Mesothelial cell of epicardium (in vitro differentiated cells): ENCODE measurements at regions not wholly inside any gene's neighbourhood (a gene's known extent, or its start where the extent isn't known, plus 50 kb on each side); places are given as distances from the start of the nearest gene placed in this dataset.

Experiments used
- DNase-seq, 2 experiments: peaks; one replicate each; pipeline ENCODE4 v3.0.0; 2021; ENCODE audit warnings: low spot score in 2 of 2; ENCODE audit not compliant: unreplicated experiment in 2 of 2
- H3K27ac Mint-ChIP-seq: 2 replicates; pipeline ENCODE4 v1.8.0; 2021; ENCODE audit warnings: mixed read lengths
- H3K27me3 Mint-ChIP-seq: 2 replicates; pipeline ENCODE4 v1.8.0; 2021; ENCODE audit warnings: low read depth, mixed read lengths
- H3K36me3 Mint-ChIP-seq: 2 replicates; pipeline ENCODE4 v1.8.0; 2021; ENCODE audit warnings: mixed read lengths
- H3K4me1 Mint-ChIP-seq: 2 replicates; pipeline ENCODE4 v1.8.0; 2021; ENCODE audit warnings: mixed read lengths
- H3K4me3 Mint-ChIP-seq: 2 replicates; pipeline ENCODE4 v1.8.0; 2021; ENCODE audit warnings: mild to moderate bottlenecking, moderate library complexity, mixed read lengths
- H3K9me3 Mint-ChIP-seq: 2 replicates; pipeline ENCODE4 v1.8.0; 2021; ENCODE audit warnings: mixed read lengths
- CTCF ChIP-seq: fragments of 200-600 bp; sonication (generic); IDR thresholded peaks from one replicate; pipeline ENCODE4 v1.5.0; 2021; ENCODE audit warnings: antibody characterized with exemption; ENCODE audit not compliant: unreplicated experiment

DNA sequence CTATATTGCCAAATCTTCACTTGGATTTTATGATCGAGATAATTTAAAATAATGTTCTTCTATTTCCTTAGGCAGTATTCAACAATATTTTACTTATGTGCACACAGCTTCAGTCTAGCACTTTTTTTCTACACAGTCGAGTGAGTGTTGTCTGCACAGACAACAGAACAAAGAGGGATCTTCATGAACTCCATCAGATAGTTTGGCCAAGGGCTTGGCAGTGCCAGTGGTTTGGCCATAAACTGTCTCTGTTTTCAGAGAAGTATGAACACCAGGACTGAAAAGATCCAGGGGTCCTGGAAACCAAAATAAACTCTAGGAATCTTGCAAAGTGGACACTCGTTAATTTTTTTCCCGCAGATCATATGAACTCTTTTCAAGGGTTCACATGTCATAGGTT, 547.3 kb downstream of the PLCL1 start:
- no peaks in the 10 kb centered on the region for H3K36me3 Mint-ChIP-seq
- TF ChIP-seq CTCF, result no peak
- H3K4me1 Mint-ChIP-seq, result no peaks in the 10 kb centered on the region
- no peak overlapping the region for H3K4me3 Mint-ChIP-seq
- H3K27me3 Mint-ChIP-seq, result peaks cover 32% of the 10 kb centered on the region
- no peak for DNase-seq
- no peaks in the 10 kb centered on the region for H3K9me3 Mint-ChIP-seq
- no peak overlapping the region for H3K27ac Mint-ChIP-seq

DNA sequence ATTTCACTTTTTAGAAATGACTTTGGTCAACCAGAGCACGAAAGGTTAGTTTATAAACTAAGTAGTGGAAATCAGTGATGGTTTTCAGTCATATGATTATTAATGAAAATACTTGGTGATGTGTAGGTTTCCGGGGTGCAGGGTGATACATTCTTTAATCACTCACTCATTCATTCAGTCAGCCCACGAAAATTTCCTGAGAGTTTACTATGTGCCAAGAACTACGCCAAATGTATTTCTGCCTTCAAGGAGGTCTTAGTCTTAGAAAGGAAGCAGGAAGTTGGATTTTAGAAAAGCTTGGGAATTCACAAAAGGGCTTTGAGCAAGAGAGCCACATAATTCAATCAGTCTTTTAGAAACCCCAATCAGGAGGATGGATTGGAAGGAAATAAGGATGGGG, 543.6 kb downstream of the PLCL1 start:
- no peaks in the 10 kb centered on the region for H3K9me3 Mint-ChIP-seq
- no peaks in the 10 kb centered on the region for H3K36me3 Mint-ChIP-seq
- peaks cover 26% of the 10 kb centered on the region for H3K27me3 Mint-ChIP-seq
- no peak overlapping the region for H3K27ac Mint-ChIP-seq
- no peak for DNase-seq
- H3K4me3 Mint-ChIP-seq, result no peak overlapping the region
- no peak for TF ChIP-seq CTCF
- H3K4me1 Mint-ChIP-seq, result no peaks in the 10 kb centered on the region

DNA sequence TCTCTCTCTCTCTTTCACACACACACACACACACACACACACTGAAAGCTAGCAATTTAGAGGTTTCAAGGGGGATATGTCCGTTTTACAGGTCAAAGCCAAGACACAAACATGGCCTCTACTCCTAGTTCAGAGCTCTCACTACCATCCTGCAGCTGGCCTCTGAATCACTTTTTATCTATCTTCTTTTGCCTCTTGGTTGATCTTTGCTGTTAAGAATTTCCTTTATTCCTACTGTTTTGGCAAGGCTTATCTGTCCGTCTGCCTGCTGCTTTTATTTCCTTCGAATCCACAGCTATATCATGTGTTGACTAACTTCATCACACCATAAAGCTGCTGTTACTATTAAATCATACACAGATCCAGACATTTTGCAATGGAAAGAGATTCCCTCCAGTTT, 543.0 kb downstream of the PLCL1 start:
- no peak for TF ChIP-seq CTCF
- Mint-ChIP-seq H3K4me1 (no peaks in the 10 kb centered on the region), H3K4me3 (no peak overlapping the region), H3K27me3 (peaks cover 23% of the 10 kb centered on the region), H3K9me3 (no peaks in the 10 kb centered on the region), H3K36me3 (no peaks in the 10 kb centered on the region), H3K27ac (no peak overlapping the region)
- DNase-seq, result no peak

GRCh38 chr2:198343471-198343870, 539.1 kb downstream of the PLCL1 start:
- H3K36me3 Mint-ChIP-seq, result no peaks in the 10 kb centered on the region
- no peaks in the 10 kb centered on the region for H3K9me3 Mint-ChIP-seq
- H3K4me1 Mint-ChIP-seq, result no peaks in the 10 kb centered on the region
- no peak for DNase-seq
- peaks cover 24% of the 10 kb centered on the region for H3K27me3 Mint-ChIP-seq
- no peak overlapping the region for H3K27ac Mint-ChIP-seq
- H3K4me3 Mint-ChIP-seq, result no peak overlapping the region
- no peak for TF ChIP-seq CTCF

- Mint-ChIP-seq H3K4me3 (no peak overlapping the region), H3K9me3 (no peaks in the 10 kb centered on the region), H3K36me3 (no peaks in the 10 kb centered on the region), H3K27me3 (peaks cover 36% of the 10 kb centered on the region), H3K4me1 (no peaks in the 10 kb centered on the region), H3K27ac (no peak overlapping the region)
- DNase-seq, result no peak
- no peak for TF ChIP-seq CTCF
These were observed 536.5 kb downstream of the PLCL1 start for GRCh38 chr2:198340846-198341245.

GRCh38 chr2:198339116-198339515, 534.7 kb downstream of the PLCL1 start:
- Mint-ChIP-seq H3K4me3 (no peak overlapping the region), H3K4me1 (no peaks in the 10 kb centered on the region), H3K27ac (no peak overlapping the region), H3K36me3 (no peaks in the 10 kb centered on the region), H3K9me3 (no peaks in the 10 kb centered on the region), H3K27me3 (peaks cover 36% of the 10 kb centered on the region)
- no peak for TF ChIP-seq CTCF
- no peak for DNase-seq
